ENCODE measurements at regions not wholly inside any gene's neighbourhood (a gene's known extent, or its start where the extent isn't known, plus 50 kb on each side); places are given as distances from the start of the nearest gene placed in this dataset.

DNA sequence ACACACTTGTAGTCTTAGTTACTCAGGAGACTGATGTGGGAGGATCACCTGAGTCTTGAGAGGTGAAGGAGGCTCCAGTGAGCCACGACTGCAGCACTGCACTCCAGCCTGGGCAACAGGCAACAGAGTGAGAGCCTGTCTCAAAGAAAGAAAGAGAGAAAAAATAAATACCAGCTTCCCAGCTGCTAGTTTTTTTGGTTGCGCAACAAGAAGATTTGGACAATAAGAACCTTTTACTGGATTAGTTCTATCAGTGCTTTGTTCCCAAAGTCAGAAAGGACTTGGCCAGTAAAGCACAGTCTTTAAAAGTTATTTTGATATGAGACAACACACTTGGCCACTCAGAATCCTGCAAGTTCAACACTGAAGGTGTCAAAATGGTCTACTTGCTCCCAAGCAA, 768.1 kb upstream of the LRFN5 start:
- Histone ChIP-seq H3K27ac (no peak overlapping the region), H3K4me2 (no peak overlapping the region), H3K9me3 (no peaks in the 10 kb centered on the region), H3K4me3 (no peak overlapping the region), H3K4me1 (no peaks in the 10 kb centered on the region)
- WGBS (ENCODE audit: missing lambda C conversion rate) = 35% methylated on average over 2 of the region's 2 CpGs
- no peak for TF ChIP-seq ZFP36 (IDR thresholded peaks at IDR 0.05; ENCODE audit: borderline replicate concordance, partially characterized antibody)
- TF ChIP-seq SMC3 (IDR thresholded peaks at IDR 0.05) = no peak
- TF ChIP-seq MAFK (IDR thresholded peaks at IDR 0.05; ENCODE audit: partially characterized antibody) = no peak
- TF ChIP-seq HOXB13 (CRISPR knock-in tag; IDR thresholded peaks at IDR 0.05; ENCODE audit: low read depth) = no peak
- TF ChIP-seq MYC (IDR thresholded peaks at IDR 0.05; ENCODE audit: borderline replicate concordance, low read length) = no peak
- TF ChIP-seq, protein P1, sequence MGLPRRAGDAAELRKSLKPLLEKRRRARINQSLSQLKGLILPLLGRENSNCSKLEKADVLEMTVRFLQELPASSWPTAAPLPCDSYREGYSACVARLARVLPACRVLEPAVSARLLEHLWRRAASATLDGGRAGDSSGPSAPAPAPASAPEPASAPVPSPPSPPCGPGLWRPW (IDR thresholded peaks at IDR 0.05) = no peak
- no peak for TF ChIP-seq KDM5A (IDR thresholded peaks at IDR 0.05)
- TF ChIP-seq HOXB5 (CRISPR knock-in tag; IDR thresholded peaks at IDR 0.05) = no peak
- no peak for TF ChIP-seq TFCP2L1 (CRISPR knock-in tag; IDR thresholded peaks at IDR 0.05)
- TF ChIP-seq ZC3H11A (IDR thresholded peaks at IDR 0.05) = no peak
- no peak for TF ChIP-seq FOSL2 (IDR thresholded peaks at IDR 0.05)
- TF ChIP-seq FOSL2 (CRISPR knock-in tag; IDR thresholded peaks at IDR 0.05) = no peak
- no peak for TF ChIP-seq CEBPB (IDR thresholded peaks at IDR 0.05)
- no peak for TF ChIP-seq KDM1A (IDR thresholded peaks at IDR 0.05; ENCODE audit: low read depth)
- TF ChIP-seq RFX5 (IDR thresholded peaks at IDR 0.05) = no peak
- TF ChIP-seq RARB (CRISPR knock-in tag; IDR thresholded peaks at IDR 0.05) = no peak
- no peak for TF ChIP-seq ZNF302 (CRISPR knock-in tag; IDR thresholded peaks at IDR 0.05)
- TF ChIP-seq JUN (IDR thresholded peaks at IDR 0.05) = no peak
- TF ChIP-seq PHF8 (IDR thresholded peaks at IDR 0.05; ENCODE audit: borderline replicate concordance, low read depth) = no peak
- TF ChIP-seq ZSCAN20 (CRISPR knock-in tag; IDR thresholded peaks at IDR 0.05) = no peak
- no peak for TF ChIP-seq HDAC2 (IDR thresholded peaks at IDR 0.05)
- DNase-seq (ENCODE audit: low read depth in 1 of 2, low spot score in 1 of 2) (no peak), FAIRE-seq (no peak), ATAC-seq (no peak)
- POLR2A ChIA-PET = no interaction called here
- CTCF ChIA-PET = no interaction called here

- Histone ChIP-seq H3K4me1 (no peaks in the 10 kb centered on the region), H3K27ac (no peak overlapping the region), H3K4me3 (no peak overlapping the region), H3K4me2 (no peak overlapping the region), H3K9me3 (no peaks in the 10 kb centered on the region)
- no peak for FAIRE-seq
- DNase-seq (ENCODE audit: low read depth in 1 of 2, low spot score in 1 of 2) = no peak
- CTCF ChIA-PET = no interaction called here
- POLR2A ChIA-PET = no interaction called here
- no peak for ATAC-seq
- TF ChIP-seq, protein P2, sequence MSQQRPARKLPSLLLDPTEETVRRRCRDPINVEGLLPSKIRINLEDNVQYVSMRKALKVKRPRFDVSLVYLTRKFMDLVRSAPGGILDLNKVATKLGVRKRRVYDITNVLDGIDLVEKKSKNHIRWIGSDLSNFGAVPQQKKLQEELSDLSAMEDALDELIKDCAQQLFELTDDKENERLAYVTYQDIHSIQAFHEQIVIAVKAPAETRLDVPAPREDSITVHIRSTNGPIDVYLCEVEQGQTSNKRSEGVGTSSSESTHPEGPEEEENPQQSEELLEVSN (IDR thresholded peaks at IDR 0.05; ENCODE audit: borderline replicate concordance, low read depth) = no peak
- TF ChIP-seq TP53 (CRISPR knock-in tag; IDR thresholded peaks at IDR 0.05) (no peak), ZFP36 (IDR thresholded peaks at IDR 0.05; ENCODE audit: borderline replicate concordance, partially characterized antibody) (no peak), BCL3 (IDR thresholded peaks at IDR 0.05) (no peak), ESRRA (IDR thresholded peaks at IDR 0.05; ENCODE audit: borderline replicate concordance, low read length) (no peak), EHMT2 (IDR thresholded peaks at IDR 0.05; ENCODE audit: low read depth) (no peak), RARB (CRISPR knock-in tag; IDR thresholded peaks at IDR 0.05) (no peak), MAX (IDR thresholded peaks at IDR 0.05) (no peak), NPAS2 (CRISPR knock-in tag; IDR thresholded peaks at IDR 0.05; ENCODE audit: borderline replicate concordance) (no peak), MAFK (IDR thresholded peaks at IDR 0.05; ENCODE audit: partially characterized antibody) (no peak), RCOR1 (IDR thresholded peaks at IDR 0.05; ENCODE audit: low read depth, low read length) (no peak), HOXB5 (CRISPR knock-in tag; IDR thresholded peaks at IDR 0.05) (no peak), KDM1A (IDR thresholded peaks at IDR 0.05; ENCODE audit: low read depth) (no peak), ATOH8 (CRISPR knock-in tag; IDR thresholded peaks at IDR 0.05; ENCODE audit: low read depth) (no peak), POLR2AphosphoS2 (conservative IDR thresholded peaks at IDR 0.05; ENCODE audit: low read length) (no peak), PHF8 (IDR thresholded peaks at IDR 0.05; ENCODE audit: borderline replicate concordance, low read depth) (no peak), HOXA7 (CRISPR knock-in tag; IDR thresholded peaks at IDR 0.05) (no peak), USF2 (IDR thresholded peaks at IDR 0.05) (no peak)
- TF ChIP-seq, protein P3, sequence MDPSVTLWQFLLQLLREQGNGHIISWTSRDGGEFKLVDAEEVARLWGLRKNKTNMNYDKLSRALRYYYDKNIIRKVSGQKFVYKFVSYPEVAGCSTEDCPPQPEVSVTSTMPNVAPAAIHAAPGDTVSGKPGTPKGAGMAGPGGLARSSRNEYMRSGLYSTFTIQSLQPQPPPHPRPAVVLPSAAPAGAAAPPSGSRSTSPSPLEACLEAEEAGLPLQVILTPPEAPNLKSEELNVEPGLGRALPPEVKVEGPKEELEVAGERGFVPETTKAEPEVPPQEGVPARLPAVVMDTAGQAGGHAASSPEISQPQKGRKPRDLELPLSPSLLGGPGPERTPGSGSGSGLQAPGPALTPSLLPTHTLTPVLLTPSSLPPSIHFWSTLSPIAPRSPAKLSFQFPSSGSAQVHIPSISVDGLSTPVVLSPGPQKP (IDR thresholded peaks at IDR 0.05; ENCODE audit: low read depth, low read length) = no peak
These were observed 800.2 kb upstream of the LRFN5 start for GRCh38 chr14:40806471-40806870.

Measured in A549 (cell line).